ENCODE measurements at regions not wholly inside any gene's neighbourhood (a gene's known extent, or its start where the extent isn't known, plus 50 kb on each side); places are given as distances from the start of the nearest gene placed in this dataset.

DNA sequence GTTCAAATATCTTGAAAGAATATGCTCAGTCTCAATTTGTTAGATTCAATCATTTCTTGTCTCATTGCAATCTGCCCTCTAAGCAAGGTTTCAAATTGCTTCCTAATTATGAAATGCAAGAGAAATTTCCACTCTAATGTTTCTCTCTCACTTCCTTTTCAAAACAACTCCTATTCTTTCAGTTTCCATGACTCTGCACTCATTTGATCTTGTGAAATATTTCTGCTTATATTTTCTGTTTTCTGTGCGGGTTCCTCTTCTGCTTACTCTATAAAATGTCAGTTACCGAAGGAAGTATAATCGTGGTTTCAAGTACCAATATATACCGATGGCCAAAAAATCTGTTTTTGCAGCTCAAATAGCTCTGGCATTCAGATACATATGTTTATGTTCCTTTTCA lies 521.9 kb upstream of the NAALADL2 start:
- Histone ChIP-seq H2BK20ac (ENCODE audit: low read length) (no peak overlapping the region), H3K36me3 (ENCODE audit: control insufficient read depth in 2 of 4, insufficient read depth in 4 of 4, low read length in 3 of 4) (no peaks in the 10 kb centered on the region), H3K9me3 (ENCODE audit: insufficient read depth in 2 of 2, low read depth in 1 of 2, low read length in 1 of 2) (no peaks in the 10 kb centered on the region), H2BK120ac (replicated peaks; ENCODE audit: low read depth, low read length) (no peak overlapping the region), H4K8ac (ENCODE audit: extremely low read depth, insufficient read depth, low read length) (no peak overlapping the region), H3K18ac (ENCODE audit: extremely low read depth, low read length) (no peak overlapping the region), H3K4ac (replicated peaks; ENCODE audit: insufficient read length, low read depth, low read length) (no peak overlapping the region), H3K4me2 (ENCODE audit: insufficient read depth in 1 of 2, low read depth in 2 of 2, low read length in 2 of 2) (no peak overlapping the region), H2AK5ac (ENCODE audit: low read depth, low read length) (no peak overlapping the region), H3K79me1 (ENCODE audit: low read depth, low read length) (no peaks in the 10 kb centered on the region), H3K23ac (ENCODE audit: insufficient read length) (no peak overlapping the region), H4K91ac (replicated peaks; ENCODE audit: insufficient read length, low read length) (no peak overlapping the region), H2BK15ac (ENCODE audit: low read length) (no peak overlapping the region), H3K4me3 (ENCODE audit: extremely low read depth in 1 of 4, insufficient read depth in 2 of 4, low read depth in 3 of 4, low read length in 4 of 4) (no peak overlapping the region), H2BK12ac (ENCODE audit: low read depth, low read length) (no peak overlapping the region), H3K9ac (replicated peaks in 1 of 4; ENCODE audit: extremely low read depth in 1 of 4, low read depth in 3 of 4, low read length in 3 of 4) (no peak overlapping the region), H4K5ac (ENCODE audit: insufficient read length, low read depth, low read length) (no peak overlapping the region), H2AFZ (ENCODE audit: low read length) (no peak overlapping the region), H3K27ac (ENCODE audit: low read depth, low read length) (no peak overlapping the region), H3K14ac (ENCODE audit: insufficient read length) (no peak overlapping the region), H4K20me1 (replicated peaks in 1 of 2; ENCODE audit: control insufficient read depth in 1 of 2, insufficient read depth in 2 of 2, low read length in 2 of 2) (no peaks in the 10 kb centered on the region), H3K27me3 (replicated peaks in 1 of 4; ENCODE audit: control insufficient read depth in 3 of 4, extremely low read depth in 1 of 4, insufficient read depth in 3 of 4, low read length in 3 of 4) (no peaks in the 10 kb centered on the region), H3K4me1 (replicated peaks in 1 of 4; ENCODE audit: control insufficient read depth in 3 of 4, insufficient read depth in 4 of 4, low read length in 3 of 4) (peaks cover 0 to 3% (median 0%) of the 10 kb centered on the region in 4 experiments; a peak in 2 of 7 replicates), H3K56ac (replicated peaks; ENCODE audit: insufficient read length, low read depth, low read length) (no peak overlapping the region), H3K23me2 (ENCODE audit: low read depth, low read length) (no peaks in the 10 kb centered on the region), H2BK5ac (ENCODE audit: low read depth, low read length) (no peak overlapping the region), H3K79me2 (ENCODE audit: control insufficient read depth in 1 of 2, insufficient read depth in 2 of 2, low read length in 2 of 2) (no peaks in the 10 kb centered on the region)
- DNase-seq (ENCODE audit: low read depth in 1 of 2, low spot score in 2 of 2) (no peak), FAIRE-seq (no peak)
- WGBS, 2 experiments (ENCODE audit: extremely low coverage in 1 of 2, insufficient coverage in 1 of 2, insufficient read length in 1 of 2, insufficient replicate concordance in 2 of 2, low coverage in 1 of 2, low lambda C conversion rate in 2 of 2, missing lambda C conversion rate in 1 of 2): 96% methylated on average over 4 of the region's 4 CpGs; no CpG with 5 or more reads in 1 of the 2 experiments
- POLR2A ChIA-PET (ENCODE audit: partially characterized antibody): no interaction called here
- CTCF ChIA-PET (ENCODE audit: partially characterized antibody): interaction anchor here (0.7 to 1.7 kb wide), 2 partner anchors 18 to 61 kb away, joined by 3 to 4 read pairs; no protein-coding TSS in a partner anchor
- no peak for TF ChIP-seq RAD21 (IDR thresholded peaks at IDR 0.05 in 1 of 2, conservative IDR thresholded peaks at IDR 0.05 in 1 of 2; ENCODE audit: low read depth in 2 of 2, low read length in 2 of 2)
- TF ChIP-seq ZNF274 (IDR thresholded peaks at IDR 0.05; ENCODE audit: borderline replicate concordance, extremely low read depth, low read length): no peak
- TF ChIP-seq, protein P1, sequence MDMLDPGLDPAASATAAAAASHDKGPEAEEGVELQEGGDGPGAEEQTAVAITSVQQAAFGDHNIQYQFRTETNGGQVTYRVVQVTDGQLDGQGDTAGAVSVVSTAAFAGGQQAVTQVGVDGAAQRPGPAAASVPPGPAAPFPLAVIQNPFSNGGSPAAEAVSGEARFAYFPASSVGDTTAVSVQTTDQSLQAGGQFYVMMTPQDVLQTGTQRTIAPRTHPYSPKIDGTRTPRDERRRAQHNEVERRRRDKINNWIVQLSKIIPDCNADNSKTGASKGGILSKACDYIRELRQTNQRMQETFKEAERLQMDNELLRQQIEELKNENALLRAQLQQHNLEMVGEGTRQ (IDR thresholded peaks at IDR 0.05; ENCODE audit: low read length): no peak
- TF ChIP-seq KDM4A (IDR thresholded peaks at IDR 0.05; ENCODE audit: low read depth, low read length, severe bottlenecking): no peak
- TF ChIP-seq TEAD4 (IDR thresholded peaks at IDR 0.05; ENCODE audit: low read depth, low read length): no peak
- no peak for TF ChIP-seq TBP (IDR thresholded peaks at IDR 0.05; ENCODE audit: low read depth, low read length)
- TF ChIP-seq TAF1 (IDR thresholded peaks at IDR 0.05; ENCODE audit: low read depth, low read length): no peak
- no peak for TF ChIP-seq PHF8 (conservative IDR thresholded peaks at IDR 0.05; ENCODE audit: low read depth, low read length)
- no peak for TF ChIP-seq CHD1 (IDR thresholded peaks at IDR 0.05; ENCODE audit: low read depth, low read length)
- no peak for TF ChIP-seq CBX8 (IDR thresholded peaks at IDR 0.05; ENCODE audit: borderline replicate concordance, low read depth, low read length)
- TF ChIP-seq, protein P2, sequence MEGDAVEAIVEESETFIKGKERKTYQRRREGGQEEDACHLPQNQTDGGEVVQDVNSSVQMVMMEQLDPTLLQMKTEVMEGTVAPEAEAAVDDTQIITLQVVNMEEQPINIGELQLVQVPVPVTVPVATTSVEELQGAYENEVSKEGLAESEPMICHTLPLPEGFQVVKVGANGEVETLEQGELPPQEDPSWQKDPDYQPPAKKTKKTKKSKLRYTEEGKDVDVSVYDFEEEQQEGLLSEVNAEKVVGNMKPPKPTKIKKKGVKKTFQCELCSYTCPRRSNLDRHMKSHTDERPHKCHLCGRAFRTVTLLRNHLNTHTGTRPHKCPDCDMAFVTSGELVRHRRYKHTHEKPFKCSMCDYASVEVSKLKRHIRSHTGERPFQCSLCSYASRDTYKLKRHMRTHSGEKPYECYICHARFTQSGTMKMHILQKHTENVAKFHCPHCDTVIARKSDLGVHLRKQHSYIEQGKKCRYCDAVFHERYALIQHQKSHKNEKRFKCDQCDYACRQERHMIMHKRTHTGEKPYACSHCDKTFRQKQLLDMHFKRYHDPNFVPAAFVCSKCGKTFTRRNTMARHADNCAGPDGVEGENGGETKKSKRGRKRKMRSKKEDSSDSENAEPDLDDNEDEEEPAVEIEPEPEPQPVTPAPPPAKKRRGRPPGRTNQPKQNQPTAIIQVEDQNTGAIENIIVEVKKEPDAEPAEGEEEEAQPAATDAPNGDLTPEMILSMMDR (IDR thresholded peaks at IDR 0.05; ENCODE audit: control extremely low read depth in 1 of 3, insufficient read depth in 1 of 3, low read depth in 1 of 3, low read length in 3 of 3): no peak
